ENCODE measurements at regions not wholly inside any gene's neighbourhood (a gene's known extent, or its start where the extent isn't known, plus 50 kb on each side); places are given as distances from the start of the nearest gene placed in this dataset.
"Not testable (repeated sequence)": the region's sequence is repeated elsewhere in the genome, so short reads cannot be mapped to it uniquely, and the experiment has no call there.

- DNase-seq: no peak
Observed at GRCh38 chr10:81570349-81570748, 304.6 kb upstream of the NRG3 start.

DNA sequence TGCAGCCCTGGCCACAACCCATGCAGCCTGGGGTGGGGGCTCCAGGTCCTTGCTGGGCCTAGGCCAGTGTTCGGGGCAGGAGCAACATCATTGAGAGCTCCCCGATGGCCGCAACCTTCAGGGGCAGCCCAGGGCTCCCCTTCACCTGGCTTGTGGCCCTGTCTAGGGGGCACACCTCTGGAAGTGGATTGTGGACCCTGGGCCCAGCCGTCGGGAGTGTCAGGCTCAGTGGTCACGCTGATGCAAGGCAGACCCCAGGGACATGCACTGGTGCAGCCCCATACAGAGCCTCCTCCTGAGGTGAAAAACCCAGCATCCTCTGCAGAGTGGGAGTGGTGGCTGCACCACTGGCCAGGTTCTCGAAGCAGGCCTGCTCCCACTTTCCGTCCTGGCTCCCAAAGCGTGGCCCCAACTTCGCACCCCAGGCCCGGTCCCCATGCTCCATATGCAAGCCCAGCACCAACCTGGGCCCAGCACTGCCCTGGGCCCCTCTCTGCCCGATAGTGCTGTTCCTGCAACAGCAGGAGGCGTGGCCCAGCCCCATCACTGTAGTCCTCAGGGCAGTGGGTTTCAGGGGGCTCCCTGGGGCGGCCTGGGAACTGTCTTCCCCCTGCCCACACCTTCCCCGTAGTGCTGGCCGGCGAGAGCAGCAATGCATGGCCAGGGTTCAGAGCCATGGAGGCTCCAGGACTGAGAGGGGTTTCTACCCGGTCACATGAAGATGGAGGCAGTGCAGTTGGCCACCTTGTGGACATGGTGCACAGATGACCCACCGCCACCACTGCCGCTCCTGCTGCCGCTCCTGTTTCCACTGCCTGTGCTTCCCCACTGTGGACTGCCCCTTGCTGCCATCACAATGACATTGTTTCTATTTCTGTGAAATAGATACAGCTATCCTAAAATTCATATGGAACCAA, 303.9 kb upstream of the NRG3 start:
- DNase-seq: no peak

DNA sequence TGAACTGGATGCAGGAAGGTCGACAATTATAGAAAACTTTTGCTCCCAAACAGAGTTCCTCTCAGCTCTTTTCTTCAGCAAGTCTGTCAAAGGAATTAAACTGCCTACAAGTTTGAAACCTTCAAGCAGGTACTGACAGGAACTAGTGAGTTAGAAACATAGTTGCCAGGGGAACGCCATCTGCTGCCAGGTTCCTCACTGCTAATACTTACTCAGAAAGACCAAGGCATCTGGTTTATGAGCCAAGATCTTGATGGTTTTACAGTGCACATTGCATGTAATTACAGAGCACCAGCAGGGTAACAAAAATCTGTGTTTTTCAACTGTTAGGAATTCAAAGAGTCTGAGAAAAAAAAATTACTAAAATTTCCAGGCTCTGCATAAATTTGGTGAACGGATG, 300.0 kb upstream of the NRG3 start:
- no peak for DNase-seq

- no peak for DNase-seq
Observed at GRCh38 chr10:81576336-81576735, 298.7 kb upstream of the NRG3 start.

- DNase-seq: no peak
Observed at GRCh38 chr10:81594991-81595390, 280.0 kb upstream of the NRG3 start.

DNA sequence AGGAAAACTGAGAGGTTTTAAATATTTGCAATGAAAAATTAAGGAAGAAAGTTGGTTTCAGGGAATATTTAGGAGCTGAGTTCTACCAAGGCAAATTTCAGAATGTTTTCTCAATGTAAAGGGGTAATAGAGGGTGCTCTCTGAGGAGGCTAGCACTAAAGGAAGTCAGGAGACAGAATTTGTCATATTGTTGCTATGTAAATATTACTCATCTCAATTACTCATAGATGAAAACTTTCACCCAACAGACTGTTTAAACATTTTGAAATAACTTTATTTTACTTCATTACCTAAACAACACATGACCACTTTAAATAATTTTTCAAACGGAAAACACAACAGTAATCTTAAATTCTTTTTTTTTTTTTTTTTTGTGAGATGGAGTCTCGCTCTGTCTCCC, 274.8 kb upstream of the NRG3 start:
- no peak for DNase-seq

GRCh38 chr10:81603106-81603620, 271.8 kb upstream of the NRG3 start:
- DNase-seq: no peak

GRCh38 chr10:81644485-81644884, 230.5 kb upstream of the NRG3 start:
- DNase-seq: not testable (repeated sequence)

DNA sequence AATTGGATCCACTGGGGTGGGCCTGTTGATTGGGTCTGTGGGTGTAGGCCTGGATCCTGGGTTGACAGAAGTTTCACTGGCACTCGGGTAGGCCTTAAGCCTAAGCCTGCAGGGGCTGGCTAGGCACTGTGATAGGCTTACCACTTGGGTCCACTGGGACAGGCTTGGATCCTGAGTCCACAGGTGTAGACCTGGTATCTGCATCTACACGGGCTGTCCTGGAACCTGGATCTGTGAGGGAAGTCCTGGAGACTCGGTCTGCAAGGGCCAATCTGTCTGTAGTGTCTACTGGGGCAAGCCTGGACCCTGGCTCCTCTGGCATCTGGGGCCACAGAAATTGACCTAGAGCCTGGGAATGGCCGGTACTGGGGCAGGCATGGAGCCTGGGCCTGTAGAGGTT, 219.0 kb upstream of the NRG3 start:
- DNase-seq: no peak

GRCh38 chr10:81662837-81663236, 212.2 kb upstream of the NRG3 start:
- no peak for DNase-seq

DNA sequence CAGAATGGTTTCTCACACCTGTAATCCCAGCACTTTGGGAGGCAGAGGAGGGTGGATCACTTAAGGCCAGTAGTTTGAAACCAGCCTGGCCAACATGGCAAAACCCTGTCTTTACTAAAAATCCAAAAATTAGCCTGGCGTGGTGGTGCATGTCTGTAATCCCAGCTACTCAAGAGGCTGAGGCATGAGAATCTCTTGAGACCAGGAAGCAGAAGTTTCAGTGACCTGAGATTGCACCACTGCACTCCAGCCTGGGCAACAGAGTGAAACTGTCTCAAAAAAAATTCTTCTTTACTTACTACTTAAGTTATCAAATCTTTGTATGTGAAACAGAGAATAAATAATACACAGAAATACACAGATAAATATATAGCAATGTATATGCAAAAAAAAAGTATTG, 210.2 kb upstream of the NRG3 start:
- DNase-seq: not testable (repeated sequence)

DNA sequence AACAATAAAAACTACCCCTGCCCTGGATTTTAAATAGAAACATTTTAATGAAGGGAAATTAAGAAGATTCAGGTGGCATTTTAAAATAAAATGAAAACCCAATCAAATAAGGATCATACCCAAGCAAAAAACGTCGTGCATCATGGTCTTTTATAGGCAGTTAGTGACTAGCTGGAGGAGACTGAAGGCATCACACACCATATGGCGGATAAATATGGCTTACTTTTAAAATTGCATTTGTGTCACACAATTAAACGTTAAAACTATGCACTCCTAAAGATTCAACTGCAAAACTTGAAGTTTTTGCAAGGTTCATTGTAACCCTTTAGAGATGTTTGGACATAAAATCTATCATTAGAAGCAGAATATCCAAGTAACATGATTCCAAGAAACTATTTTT, 200.1 kb upstream of the NRG3 start:
- DNase-seq: no peak

GRCh38 chr10:81679291-81679690, 195.7 kb upstream of the NRG3 start:
- DNase-seq: no peak

DNA sequence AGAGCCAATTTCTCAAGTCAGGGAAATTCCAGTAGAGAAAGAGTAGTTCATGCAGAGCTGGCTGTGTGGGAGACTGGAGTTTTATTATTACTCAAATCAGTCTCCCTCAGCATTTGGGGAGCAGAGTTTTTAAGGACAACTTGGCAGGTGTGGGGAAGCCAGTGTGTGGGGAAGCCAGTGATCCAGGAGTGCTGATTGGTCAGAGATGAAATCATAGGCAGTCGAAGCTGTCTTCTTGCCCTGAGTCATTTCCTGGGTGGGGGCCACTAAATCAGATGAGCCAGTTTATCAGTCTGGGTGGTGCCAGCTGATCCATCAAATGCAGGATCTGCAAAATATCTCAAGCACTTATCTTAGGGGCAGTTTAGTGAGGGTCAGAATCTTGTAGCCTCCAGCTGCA, 194.6 kb upstream of the NRG3 start:
- DNase-seq: no peak

GRCh38 chr10:81688459-81688858, 186.5 kb upstream of the NRG3 start:
- DNase-seq: no peak

DNA sequence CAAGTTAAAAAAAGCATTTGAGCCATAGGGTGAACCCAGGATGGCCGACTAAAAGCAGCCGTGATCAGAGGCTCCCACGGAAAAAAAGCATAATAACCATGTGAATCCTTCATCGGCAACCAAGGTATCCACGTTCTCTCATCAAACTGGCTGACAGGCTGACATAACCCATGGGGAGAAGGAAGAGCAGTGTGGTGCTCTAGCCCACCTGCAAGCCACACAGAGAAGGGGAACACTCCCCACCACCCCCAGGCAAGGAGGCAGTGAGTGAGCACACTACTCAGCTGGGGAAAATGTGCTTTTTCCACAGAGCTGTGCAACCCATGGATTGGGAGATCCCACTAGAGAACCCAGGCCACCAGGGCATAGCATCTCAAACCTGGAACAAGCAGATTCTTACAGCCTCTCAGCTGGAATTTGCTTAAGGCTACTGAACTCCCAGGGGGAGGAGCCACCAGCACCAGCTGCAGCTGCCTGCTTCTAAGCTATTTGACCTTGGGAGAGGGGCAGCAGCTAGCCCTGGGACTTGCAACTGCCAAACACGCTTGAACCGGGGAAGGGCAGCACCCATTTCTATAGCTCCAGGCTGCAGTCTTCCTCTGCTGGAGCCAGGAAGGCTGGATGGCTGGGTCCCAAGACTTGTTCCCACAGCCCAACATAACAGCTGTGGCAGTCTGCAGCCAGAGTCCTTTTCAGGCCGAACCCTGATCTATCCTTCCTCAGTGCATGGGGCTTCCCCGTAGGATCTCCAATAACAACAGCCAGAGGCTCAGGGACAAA, 178.2 kb upstream of the NRG3 start:
- DNase-seq: no peak

- no peak for DNase-seq
Observed at GRCh38 chr10:81704596-81704995, 170.4 kb upstream of the NRG3 start.

DNA sequence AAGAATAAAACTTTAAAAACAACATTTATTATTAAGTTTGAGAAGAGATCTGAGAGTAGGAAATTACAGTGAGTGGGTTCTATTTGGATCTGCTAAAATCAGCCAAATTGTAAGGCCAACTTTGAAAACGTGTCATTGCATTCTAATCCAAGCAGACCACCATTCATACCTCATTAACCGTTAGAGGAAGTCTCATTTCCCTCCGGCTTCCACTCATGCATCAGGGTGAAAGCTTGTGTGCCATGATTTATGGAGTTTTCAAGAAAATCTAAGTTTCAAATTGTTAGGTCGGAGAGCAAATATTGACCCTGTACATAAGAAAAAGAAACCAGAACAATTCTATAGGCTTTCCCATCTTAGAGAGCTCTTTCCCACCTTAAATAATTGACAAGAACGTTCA, 166.6 kb upstream of the NRG3 start:
- no peak for DNase-seq

- DNase-seq: no peak
Observed at GRCh38 chr10:81708929-81709328, 166.1 kb upstream of the NRG3 start.

DNA sequence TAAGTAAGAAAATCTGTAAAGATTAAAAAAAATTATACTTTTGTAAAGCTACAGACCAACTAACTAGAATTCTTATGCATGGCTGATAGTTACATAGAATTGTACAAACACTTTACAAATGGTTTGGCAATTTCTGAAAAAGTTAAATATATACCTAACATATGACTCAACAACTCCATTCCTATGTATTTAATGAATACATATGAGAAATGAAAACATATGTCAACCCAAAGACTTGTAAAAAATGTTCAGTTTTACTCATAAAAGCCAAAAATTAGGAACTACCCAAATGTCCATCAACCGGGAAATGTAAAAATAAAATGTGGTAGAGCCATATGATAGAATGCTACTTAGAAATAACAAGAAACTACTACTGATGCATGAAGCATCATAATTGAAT, 152.6 kb upstream of the NRG3 start:
- no peak for DNase-seq

GRCh38 chr10:81724431-81724830, 150.6 kb upstream of the NRG3 start:
- DNase-seq: no peak

DNA sequence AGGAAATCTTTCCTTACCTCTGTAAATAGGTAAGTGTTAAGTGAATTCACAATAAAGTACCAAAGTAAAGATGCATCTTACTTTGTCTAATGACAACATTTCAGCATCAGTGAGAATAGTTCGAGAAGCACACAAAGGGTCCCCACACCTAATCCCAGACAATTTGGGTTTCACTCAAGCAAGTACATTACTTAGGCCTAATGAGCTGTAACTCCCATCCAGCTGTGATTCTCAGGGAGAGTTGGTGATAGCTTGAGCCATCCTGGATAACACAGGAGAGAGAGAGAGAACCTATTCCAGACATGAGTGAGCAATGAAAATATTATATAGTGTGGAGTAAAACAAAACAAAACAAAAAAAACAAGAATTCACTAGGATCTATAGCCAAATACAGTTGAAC, 149.1 kb upstream of the NRG3 start:
- no peak for DNase-seq

- no peak for DNase-seq
Observed at GRCh38 chr10:81728692-81729091, 146.3 kb upstream of the NRG3 start.
